DMS79 (cell line): ENCODE measurements at regions not wholly inside any gene's neighbourhood (a gene's known extent, or its start where the extent isn't known, plus 50 kb on each side); places are given as distances from the start of the nearest gene placed in this dataset.
"Not testable (repeated sequence)": the region's sequence is repeated elsewhere in the genome, so short reads cannot be mapped to it uniquely, and the experiment has no call there.

ENCODE experiments used
- DNase-seq: peaks from one replicate; lab custom pipeline; 2025; lab: John Stamatoyannopoulos, UW

- no peak for DNase-seq
These were observed 314.7 kb upstream of the NOX3 start for GRCh38 chr6:155770313-155770712.

GRCh38 chr6:155765275-155766194, 309.9 kb upstream of the NOX3 start:
- no peak for DNase-seq

DNA sequence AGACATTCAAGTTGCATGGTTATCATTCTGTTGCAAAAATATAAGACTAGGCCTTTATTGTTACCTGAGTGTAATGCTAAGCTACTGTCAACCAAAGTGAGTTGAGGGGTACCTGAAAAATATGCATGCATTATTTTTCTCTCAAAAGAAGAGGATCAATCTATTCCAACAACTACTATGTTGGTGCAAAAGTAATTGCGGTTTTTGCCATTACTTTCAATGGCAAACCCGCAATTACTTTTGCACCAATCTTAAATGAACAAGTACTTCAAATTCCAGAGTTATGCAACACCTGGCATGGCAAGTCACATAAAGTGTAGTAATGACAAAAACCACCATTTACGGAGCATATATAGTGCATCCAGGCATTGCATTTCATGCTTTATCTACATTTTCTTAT, 307.0 kb upstream of the NOX3 start:
- DNase-seq, result no peak

- no peak for DNase-seq
These were observed 299.8 kb upstream of the NOX3 start for GRCh38 chr6:155755452-155755851.

DNA sequence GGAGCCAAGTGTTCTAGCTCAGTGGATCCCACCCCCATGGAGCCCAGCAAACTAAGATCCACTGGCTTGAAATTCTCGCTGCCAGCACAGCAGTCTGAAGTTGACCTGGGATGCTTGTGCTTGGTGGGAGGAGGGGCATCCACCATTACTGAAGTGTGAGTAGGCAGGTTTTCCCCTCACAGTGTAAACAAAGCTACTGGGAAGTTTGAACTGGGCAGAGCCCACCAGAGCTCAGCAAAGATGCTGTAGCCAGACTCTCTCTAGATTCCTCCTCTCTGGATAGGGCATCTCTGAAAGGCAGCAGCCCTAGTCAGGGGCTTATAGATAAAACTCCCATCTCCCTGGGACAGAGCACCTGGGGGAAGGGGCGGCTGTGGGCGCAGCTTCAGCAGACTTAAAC, 293.1 kb upstream of the NOX3 start:
- DNase-seq, result not testable (repeated sequence)

DNA sequence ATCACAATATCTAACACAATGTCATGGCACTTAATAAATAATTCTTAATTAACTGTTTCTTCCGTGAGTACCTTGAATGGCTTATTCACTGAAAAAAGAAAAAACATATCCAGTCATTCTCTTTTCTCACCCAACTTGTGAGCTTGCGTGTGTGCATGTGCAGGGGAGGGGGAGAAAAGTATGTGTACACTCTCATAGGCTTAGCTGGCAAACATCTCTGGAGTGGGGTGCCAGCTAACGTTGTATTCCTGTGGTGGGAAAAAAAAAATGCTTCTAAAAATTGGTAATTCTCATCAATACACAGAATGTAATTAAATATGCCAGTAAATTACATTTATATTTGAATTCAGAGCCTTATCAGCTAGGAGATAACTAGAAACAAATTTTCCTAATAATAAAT, 291.9 kb upstream of the NOX3 start:
- DNase-seq, result no peak

DNA sequence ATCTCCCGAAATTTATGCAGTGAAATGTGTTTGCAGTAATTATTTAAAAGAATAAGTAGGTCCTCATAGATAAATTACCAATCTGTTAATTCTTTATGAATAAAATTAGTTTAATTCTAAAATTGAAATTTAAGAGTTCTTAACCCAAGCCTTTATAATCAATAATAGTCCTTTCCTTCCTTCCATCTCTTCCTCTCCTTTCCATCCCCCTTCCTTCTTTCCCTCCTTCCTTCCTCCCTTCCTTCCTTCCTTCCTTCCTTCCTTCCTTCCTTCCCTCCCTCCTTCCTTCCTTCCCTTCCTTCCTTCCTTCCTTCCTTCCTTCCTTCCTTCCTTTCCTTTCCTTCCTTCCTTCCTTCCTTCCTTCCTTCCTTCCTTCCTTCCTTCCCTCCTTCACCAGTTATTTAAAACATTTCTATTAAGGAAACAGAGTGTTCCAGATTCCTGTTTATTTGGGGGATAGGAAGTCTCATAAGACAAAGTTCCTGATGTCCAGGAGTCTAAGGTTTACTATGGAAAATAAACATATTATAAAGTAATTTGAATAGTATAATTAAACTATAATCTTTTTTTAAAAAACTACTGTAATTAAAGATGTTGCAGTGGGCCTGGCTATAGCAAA, 285.3 kb upstream of the NOX3 start:
- DNase-seq, result no peak

GRCh38 chr6:155738602-155739105, 283.0 kb upstream of the NOX3 start:
- DNase-seq, result no peak

- DNase-seq, result no peak
These were observed 261.7 kb upstream of the NOX3 start for GRCh38 chr6:155717374-155717773.

- no peak for DNase-seq
These were observed 255.1 kb upstream of the NOX3 start for GRCh38 chr6:155710704-155711103.

GRCh38 chr6:155709262-155709661, 253.6 kb upstream of the NOX3 start:
- DNase-seq, result no peak

GRCh38 chr6:155708100-155708499, 252.5 kb upstream of the NOX3 start:
- DNase-seq, result no peak

DNA sequence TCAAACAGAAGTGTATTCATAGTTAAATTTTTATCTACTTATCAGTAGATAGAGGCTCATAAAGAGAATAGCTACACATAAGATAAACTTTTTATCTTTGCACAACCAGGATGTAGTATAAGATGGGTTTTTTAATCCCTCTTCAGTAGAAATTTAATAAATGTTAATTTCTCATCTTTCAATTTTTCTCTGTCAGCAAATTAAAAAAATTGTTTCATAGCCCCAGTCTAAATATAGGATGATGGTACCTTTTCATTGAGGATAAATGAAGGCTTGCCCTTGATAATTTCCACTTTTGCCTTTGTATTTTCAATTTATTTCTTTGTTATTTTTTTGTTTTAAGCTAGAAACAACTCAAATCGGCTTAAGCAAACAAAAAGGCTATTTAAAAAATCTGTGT, 251.2 kb upstream of the NOX3 start:
- DNase-seq, result no peak

GRCh38 chr6:155706341-155706740, 250.7 kb upstream of the NOX3 start:
- DNase-seq, result no peak

DNA sequence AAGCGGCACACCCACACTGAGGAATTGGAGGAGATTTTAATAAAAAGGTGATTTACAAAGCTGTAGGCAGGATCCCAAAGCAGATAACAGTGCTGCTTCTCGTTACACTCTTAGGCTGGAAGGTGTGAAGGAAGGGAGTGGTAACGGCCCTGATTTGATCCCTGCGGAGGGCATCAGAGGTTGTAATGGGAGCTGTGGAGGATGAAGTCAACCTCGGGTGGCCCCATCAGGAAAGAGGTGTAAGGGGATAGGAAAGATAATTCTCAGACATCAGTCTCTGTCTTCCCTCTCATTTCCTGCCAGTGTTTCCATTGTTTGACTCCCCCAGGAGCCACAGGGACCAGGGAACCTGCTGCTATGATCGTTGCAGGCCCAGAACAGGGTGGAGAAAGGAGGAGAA, 245.7 kb upstream of the NOX3 start:
- DNase-seq, result no peak

DNA sequence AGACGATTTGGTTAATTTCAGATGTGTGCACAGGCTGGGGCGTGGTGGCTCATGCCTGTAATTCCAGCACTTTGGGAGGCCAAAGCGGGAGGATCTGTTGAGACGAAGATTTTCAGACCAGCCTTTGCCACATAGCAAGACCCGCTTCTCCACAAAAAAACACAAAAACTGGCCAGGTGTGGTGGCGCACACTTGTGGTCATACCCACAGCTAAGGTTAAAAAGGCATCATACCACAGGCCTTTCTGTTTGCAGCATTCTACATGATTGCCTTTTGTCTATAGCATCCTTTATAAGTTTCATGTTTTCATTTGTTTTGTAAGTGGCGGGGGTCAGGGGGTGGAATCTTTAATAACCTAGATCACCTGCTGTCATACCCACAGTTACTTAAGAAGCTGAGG, 239.9 kb upstream of the NOX3 start:
- DNase-seq, result no peak

- no peak for DNase-seq
These were observed 238.8 kb upstream of the NOX3 start for GRCh38 chr6:155694419-155694790.

- no peak for DNase-seq
These were observed 238.2 kb upstream of the NOX3 start for GRCh38 chr6:155693573-155694418.

DNA sequence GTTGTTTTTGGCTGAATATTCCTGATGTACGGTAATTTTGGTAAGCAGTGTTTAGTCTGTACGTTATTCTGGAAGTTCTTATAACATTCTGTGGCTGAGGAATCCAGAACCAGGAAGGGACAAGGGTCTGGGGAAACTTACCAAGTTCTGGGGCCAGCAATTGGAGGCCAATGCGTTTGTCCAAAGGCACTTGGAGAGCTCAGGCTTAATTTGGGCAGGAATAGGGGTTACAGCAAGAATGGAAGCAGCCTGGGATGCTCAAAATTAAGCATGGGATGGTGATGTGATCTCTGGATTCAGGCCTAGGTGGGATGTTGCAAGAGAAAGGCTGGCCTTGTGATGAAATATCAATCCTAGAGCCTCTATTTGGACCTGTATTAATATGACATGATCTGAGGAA, 235.2 kb upstream of the NOX3 start:
- no peak for DNase-seq

DNA sequence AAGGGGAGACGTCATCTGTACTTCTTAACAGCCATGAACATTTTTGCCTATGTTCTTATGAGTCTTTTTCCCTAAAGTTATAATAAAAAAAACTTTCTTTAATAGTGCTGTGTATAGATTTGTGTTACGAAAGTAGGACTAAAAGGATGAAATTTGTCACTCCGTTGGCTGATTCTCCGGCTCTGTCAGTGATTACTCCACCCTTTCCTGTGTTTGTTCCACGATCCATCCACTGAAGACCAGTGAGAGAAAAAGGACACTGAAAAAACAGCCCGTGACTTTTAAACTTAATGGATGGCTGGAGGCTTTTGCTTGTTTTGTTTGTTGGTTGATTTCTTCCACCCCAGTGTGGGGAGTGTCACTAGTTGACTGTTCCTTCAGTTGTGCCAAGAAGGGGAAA, 232.0 kb upstream of the NOX3 start:
- no peak for DNase-seq

DNA sequence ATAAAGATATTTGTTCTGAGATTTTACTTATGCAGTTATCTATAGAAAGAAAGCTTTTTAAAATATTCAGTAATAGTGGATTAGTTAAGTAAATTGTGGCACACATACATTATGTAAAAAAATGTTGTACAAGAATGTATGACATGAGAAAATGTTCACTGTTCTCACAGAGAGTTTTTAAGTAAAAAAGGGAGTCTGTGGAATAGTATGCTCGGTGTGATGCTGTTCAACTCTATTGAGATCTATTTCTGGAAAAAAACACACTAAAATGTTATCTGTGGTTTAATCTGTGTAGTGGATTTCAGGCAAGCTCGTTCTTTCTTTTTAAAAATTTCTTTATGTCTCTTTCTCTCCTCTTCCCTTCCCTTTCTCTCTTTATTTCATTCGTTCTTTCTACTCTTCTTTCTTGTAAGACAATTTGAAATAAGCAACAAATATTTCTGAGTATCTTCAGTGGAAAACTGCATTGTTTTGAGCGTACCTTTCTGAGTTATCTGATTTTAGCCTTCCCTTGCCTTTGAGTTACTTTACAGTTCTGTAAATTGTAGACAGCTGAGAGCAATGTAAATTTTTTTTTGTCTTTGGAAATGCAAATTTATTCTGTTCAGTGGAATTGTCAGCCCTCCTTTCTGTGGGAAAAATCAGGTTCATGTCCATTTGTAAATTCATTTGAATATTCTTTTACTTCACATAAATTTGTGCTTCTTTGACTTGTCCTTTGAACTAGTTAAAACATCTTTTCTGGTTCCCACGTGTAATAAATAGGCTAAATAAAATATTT, 229.0 kb upstream of the NOX3 start:
- DNase-seq, result no peak

DNA sequence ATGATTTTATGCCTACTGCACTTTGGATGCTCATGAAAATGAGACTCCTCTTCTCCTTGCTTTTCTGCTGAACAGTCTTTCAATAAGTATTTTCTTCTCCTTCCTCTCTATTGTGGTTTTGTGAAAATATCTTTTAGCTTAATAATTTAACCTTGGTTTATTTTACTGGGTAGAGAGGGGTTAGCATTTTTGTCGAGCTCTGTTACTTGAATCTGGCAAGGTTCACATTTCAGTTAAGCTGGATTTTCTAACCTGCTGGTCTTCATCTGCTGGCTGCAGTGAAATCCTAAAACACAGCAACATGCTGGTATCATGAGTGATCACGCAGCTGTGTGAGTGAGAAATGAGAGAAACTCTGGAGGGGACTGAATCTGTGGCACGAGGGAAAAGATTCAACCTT, 222.7 kb upstream of the NOX3 start:
- no peak for DNase-seq
